H9 (cell line): ENCODE measurements at regions not wholly inside any gene's neighbourhood (a gene's known extent, or its start where the extent isn't known, plus 50 kb on each side); places are given as distances from the start of the nearest gene placed in this dataset.

Experiments used
- DNase-seq: peaks from one replicate; pipeline ENCODE4 v3.0.0-alpha.2; 2017
- H2AFZ ChIP-seq: one replicate; pipeline ENCODE4 v1.6.1; 2013; ENCODE audit warnings: mild to moderate bottlenecking, low read length, control low read depth, moderate library complexity
- H2AK5ac ChIP-seq: 2 replicates; pipeline ENCODE4 v1.6.1; 2013; ENCODE audit warnings: low read length, control low read depth, mixed read lengths; ENCODE audit not compliant: insufficient read length
- H2BK120ac ChIP-seq: one replicate; pipeline ENCODE4 v1.6.1; 2013; ENCODE audit warnings: low read depth, mild to moderate bottlenecking, low read length, control low read depth, inconsistent platforms; ENCODE audit not compliant: poor library complexity, severe bottlenecking
- H2BK12ac ChIP-seq: 2 replicates; pipeline ENCODE4 v1.6.1; 2013; ENCODE audit warnings: low read length, control low read depth, mixed read lengths, low read depth; ENCODE audit not compliant: insufficient read length
- H2BK15ac ChIP-seq: 2 replicates; pipeline ENCODE4 v1.6.1; 2013; ENCODE audit warnings: low read depth, low read length, control low read depth
- H2BK20ac ChIP-seq: one replicate; pipeline ENCODE4 v1.6.1; 2013; ENCODE audit warnings: low read depth, mild to moderate bottlenecking, low read length, control low read depth, inconsistent platforms; ENCODE audit not compliant: poor library complexity, severe bottlenecking
- H2BK5ac ChIP-seq: 2 replicates; pipeline ENCODE4 v1.6.1; 2013; ENCODE audit warnings: low read length, control low read depth, mixed read lengths; ENCODE audit not compliant: insufficient read length
- H3K14ac ChIP-seq: 2 replicates; pipeline ENCODE4 v1.6.1; 2013; ENCODE audit warnings: low read length, control low read depth; ENCODE audit not compliant: insufficient read depth
- H3K18ac ChIP-seq: 2 replicates; pipeline ENCODE4 v1.6.1; 2013; ENCODE audit warnings: low read depth, mild to moderate bottlenecking, mixed read lengths, low read length, control low read depth; ENCODE audit not compliant: insufficient read length
- H3K23ac ChIP-seq: 2 replicates; pipeline ENCODE4 v1.6.1; 2013; ENCODE audit warnings: low read length, control low read depth, mixed read lengths, low read depth; ENCODE audit not compliant: insufficient read length
- H3K23me2 ChIP-seq: 2 replicates; pipeline ENCODE4 v1.6.1; 2013; ENCODE audit warnings: low read depth, mild to moderate bottlenecking, mixed read lengths, low read length, control low read depth; ENCODE audit not compliant: insufficient read length, poor library complexity, severe bottlenecking
- H3K27ac ChIP-seq: 2 replicates; pipeline ENCODE4 v1.5.1; 2013; ENCODE audit warnings: low read length, control low read depth, mixed read lengths, low read depth; ENCODE audit not compliant: insufficient read length
- H3K27me3 ChIP-seq: 2 replicates; pipeline ENCODE4 v1.6.1; 2013; ENCODE audit warnings: low read length, control low read depth, inconsistent platforms; ENCODE audit not compliant: insufficient read depth
- H3K4ac ChIP-seq: 2 replicates; pipeline ENCODE4 v1.6.1; 2013; ENCODE audit warnings: low read depth, mild to moderate bottlenecking, control low read depth, inconsistent platforms, low read length, moderate library complexity
- H3K4me1 ChIP-seq: 2 replicates; pipeline ENCODE4 v1.6.1; 2013; ENCODE audit warnings: low read length, control low read depth, inconsistent platforms; ENCODE audit not compliant: insufficient read depth
- H3K4me2 ChIP-seq: 2 replicates; pipeline ENCODE4 v1.6.1; 2013; ENCODE audit warnings: low read length, control low read depth, mixed read lengths; ENCODE audit not compliant: insufficient read length, insufficient read depth
- H3K56ac ChIP-seq: 2 replicates; pipeline ENCODE4 v1.6.1; 2013; ENCODE audit warnings: low read depth, mild to moderate bottlenecking, mixed read lengths, low read length, control low read depth; ENCODE audit not compliant: insufficient read length
- H3K79me1 ChIP-seq: 2 replicates; pipeline ENCODE4 v1.6.1; 2013; ENCODE audit warnings: low read depth, mild to moderate bottlenecking, moderate library complexity, low read length, control low read depth, inconsistent platforms; ENCODE audit not compliant: insufficient read depth, poor library complexity, severe bottlenecking
- H3K79me2 ChIP-seq: 2 replicates; pipeline ENCODE4 v1.6.1; 2013; ENCODE audit warnings: low read length, control low read depth, inconsistent platforms; ENCODE audit not compliant: insufficient read depth
- H3K9ac ChIP-seq: 2 replicates; pipeline ENCODE4 v1.6.1; 2013; ENCODE audit warnings: low read length, control low read depth, mixed read lengths; ENCODE audit not compliant: insufficient read length; ENCODE audit errors: extremely low read depth
- H3K9me3 ChIP-seq: one replicate; pipeline ENCODE4 v1.6.1; 2013; ENCODE audit warnings: low read depth, low read length, inconsistent platforms; ENCODE audit not compliant: control insufficient read depth
- H3T11ph ChIP-seq: one replicate; pipeline ENCODE4 v1.6.1; 2013; ENCODE audit warnings: mild to moderate bottlenecking, low read length, control low read depth, inconsistent platforms
- H4K20me1 ChIP-seq: one replicate; pipeline ENCODE4 v1.6.1; 2013; ENCODE audit not compliant: control insufficient read depth, insufficient read length, insufficient read depth
- H4K5ac ChIP-seq: 2 replicates; pipeline ENCODE4 v1.6.1; 2013; ENCODE audit warnings: low read depth, mild to moderate bottlenecking, mixed read lengths, low read length, control low read depth; ENCODE audit not compliant: insufficient read length
- H4K8ac ChIP-seq: replicated peaks from 2 replicates; pipeline ENCODE4 v1.6.1; 2013; ENCODE audit warnings: low read length, control low read depth, mixed read lengths, low read depth; ENCODE audit not compliant: insufficient read length
- H4K91ac ChIP-seq: 2 replicates; pipeline ENCODE4 v1.6.1; 2013; ENCODE audit warnings: low read depth, mild to moderate bottlenecking, moderate library complexity, mixed read lengths, low read length, control low read depth; ENCODE audit not compliant: insufficient read length
- H3K27ac Mint-ChIP-seq, 3 experiments: 2 replicates in 2 of 3; 3 replicates in 1 of 3; pipeline ENCODE4 v1.8.0; 2020 to 2021; ENCODE audit warnings: mixed read lengths in 3 of 3, mild to moderate bottlenecking in 1 of 3, moderate library complexity in 1 of 3
- H3K27me3 Mint-ChIP-seq: 2 replicates; pipeline ENCODE4 v1.8.0; 2021; ENCODE audit warnings: low read depth, mild to moderate bottlenecking, moderate library complexity, mixed read lengths
- H3K36me3 Mint-ChIP-seq, 3 experiments: 2 replicates in 2 of 3; 3 replicates in 1 of 3; pipeline ENCODE4 v1.8.0; 2020 to 2021; ENCODE audit warnings: low read depth in 3 of 3, mixed read lengths in 3 of 3; ENCODE audit not compliant: insufficient read depth in 1 of 3
- H3K4me1 Mint-ChIP-seq, 2 experiments: 2 replicates each; pipeline ENCODE4 v1.8.0; 2020; ENCODE audit warnings: mixed read lengths in 2 of 2
- H3K4me3 Mint-ChIP-seq, 2 experiments: 2 replicates in 1 of 2; 3 replicates in 1 of 2; pipeline ENCODE4 v1.8.0; 2020 to 2021; ENCODE audit warnings: mild to moderate bottlenecking in 2 of 2, mixed read lengths in 2 of 2, moderate library complexity in 1 of 2
- H3K9me3 Mint-ChIP-seq, 2 experiments: 2 replicates in 1 of 2; 3 replicates in 1 of 2; pipeline ENCODE4 v1.8.0; 2020; ENCODE audit warnings: mild to moderate bottlenecking in 2 of 2, mixed read lengths in 2 of 2, moderate library complexity in 1 of 2
- CTCF ChIP-seq: fragments of 200-600 bp; sonication (generic); conservative IDR thresholded peaks from 3 replicates; pipeline ENCODE4 v1.8.0; 2021; ENCODE audit warnings: antibody characterized with exemption, mild to moderate bottlenecking
- WGBS: extraction: QIAGEN DNeasy Blood & Tissue Kit; methylation state at CpG from one replicate; pipeline ENCODE4 v1.1.7; 2013; ENCODE audit warnings: missing lambda C conversion rate, low lambda C conversion rate, mixed read lengths; ENCODE audit not compliant: insufficient read length; ENCODE audit errors: extremely low coverage; 5-methylcytosine and 5-hydroxymethylcytosine counted together

- Mint-ChIP-seq H3K9me3 (no peaks in the 10 kb centered on the region), H3K36me3 (no peaks in the 10 kb centered on the region), H3K27me3 (no peaks in the 10 kb centered on the region), H3K27ac (no peak overlapping the region; a peak in 1 of 7 replicates), H3K4me1 (peaks cover 2 to 4% of the 10 kb centered on the region in 2 experiments; a peak in 2 of 4 replicates), H3K4me3 (no peak overlapping the region)
- DNase-seq, result no peak
- Histone ChIP-seq H3K56ac (no peak overlapping the region), H2AK5ac (no peak overlapping the region), H3K4me1 (no peaks in the 10 kb centered on the region), H4K8ac (no peak overlapping the region), H3K4ac (no peak overlapping the region), H3K4me2 (no peak overlapping the region), H3K14ac (no peak overlapping the region), H3T11ph (no peak overlapping the region), H3K23ac (no peak overlapping the region), H3K27me3 (no peaks in the 10 kb centered on the region), H4K5ac (no peak overlapping the region), H3K18ac (no peak overlapping the region), H3K79me2 (no peaks in the 10 kb centered on the region), H3K9ac (no peak overlapping the region), H3K27ac (no peak overlapping the region), H2BK120ac (no peak overlapping the region), H2AFZ (no peak overlapping the region), H4K91ac (no peak overlapping the region), H2BK15ac (no peak overlapping the region), H4K20me1 (no peaks in the 10 kb centered on the region), H3K79me1 (no peaks in the 10 kb centered on the region), H2BK20ac (no peak overlapping the region), H2BK5ac (no peak overlapping the region), H3K9me3 (no peaks in the 10 kb centered on the region), H2BK12ac (no peak overlapping the region), H3K23me2 (no peaks in the 10 kb centered on the region)
- WGBS, result no CpG with 5 or more reads among the region's 3 CpGs
- TF ChIP-seq CTCF, result no peak
These were observed 178.9 kb upstream of the SNX7 start for GRCh38 chr1:98482611-98483010.
